HG03575 (cell line): ENCODE measurements at regions not wholly inside any gene's neighbourhood (a gene's known extent, or its start where the extent isn't known, plus 50 kb on each side); places are given as distances from the start of the nearest gene placed in this dataset.

Source experiments
- ATAC-seq: cut with Tn5 transposase; IDR thresholded peaks from one replicate; pipeline ENCODE4 v1.9.1; 2021; ENCODE audit not compliant: unreplicated experiment, insufficient number of reproducible peaks, low FRiP score; ENCODE audit errors: extremely low read depth

- ATAC-seq = no peak
These were observed 756.3 kb downstream of the VGLL3 start for GRCh38 chr3:86234506-86235254.

DNA sequence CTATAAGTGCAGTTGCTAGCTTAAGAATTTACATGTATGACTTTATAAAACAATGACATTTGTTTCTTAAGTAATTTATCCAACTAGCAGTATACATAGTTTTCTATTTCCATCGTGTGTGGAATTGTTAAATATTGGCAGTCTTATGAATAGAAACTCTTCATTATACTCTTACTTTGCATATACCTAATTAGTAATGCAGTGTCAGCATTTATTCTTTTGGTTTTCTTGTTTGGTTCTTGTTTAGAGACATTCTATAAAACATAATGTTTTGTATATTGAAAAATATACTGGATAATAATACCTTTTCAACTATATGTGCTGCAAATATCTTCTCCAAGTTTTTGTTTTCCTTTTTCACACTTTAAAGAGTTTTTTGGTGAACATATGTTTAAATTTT, 760.2 kb downstream of the VGLL3 start:
- no peak for ATAC-seq

- no peak for ATAC-seq
These were observed 761.2 kb downstream of the VGLL3 start for GRCh38 chr3:86229775-86230094.

- ATAC-seq = no peak
These were observed 761.7 kb downstream of the VGLL3 start for GRCh38 chr3:86229086-86229774.

GRCh38 chr3:86228101-86228500, 762.8 kb downstream of the VGLL3 start:
- ATAC-seq = no peak

DNA sequence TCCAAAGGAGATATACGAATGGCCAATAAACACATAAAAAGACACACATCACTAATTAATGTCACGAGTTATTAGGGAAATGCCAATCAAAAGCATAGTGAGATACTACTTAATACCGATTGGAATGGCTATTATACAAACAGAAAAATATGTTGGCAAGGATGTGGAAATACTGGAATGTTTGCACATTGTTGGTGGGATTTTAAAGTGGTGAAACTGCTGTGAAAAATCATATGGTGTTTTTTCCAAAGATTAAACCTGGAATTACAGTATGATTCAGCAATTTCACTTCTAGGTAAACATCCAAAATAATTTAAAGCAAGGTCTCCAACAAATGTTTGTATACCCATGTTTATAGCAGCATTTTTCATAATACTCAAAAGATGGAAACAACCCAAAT, 765.5 kb downstream of the VGLL3 start:
- ATAC-seq = no peak

DNA sequence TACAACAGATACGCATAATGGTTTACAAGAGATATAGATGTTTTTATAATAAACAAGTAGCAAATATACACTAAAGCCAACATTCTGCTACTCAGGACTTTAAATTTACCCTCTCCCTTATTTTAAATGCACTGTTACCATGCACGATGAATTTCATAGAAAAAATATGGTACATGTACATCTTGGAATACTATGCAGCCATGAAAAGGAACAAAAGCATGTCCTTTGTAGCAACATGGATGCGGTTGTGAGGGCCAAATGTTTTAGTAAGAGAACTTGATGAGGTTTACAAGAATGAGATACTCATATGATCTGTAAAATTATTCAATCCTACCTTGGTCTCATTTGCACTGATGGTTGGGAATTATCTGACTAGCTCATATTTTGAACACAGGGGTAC, 769.3 kb downstream of the VGLL3 start:
- no peak for ATAC-seq

GRCh38 chr3:86208772-86209171, 782.2 kb downstream of the VGLL3 start:
- ATAC-seq = no peak

DNA sequence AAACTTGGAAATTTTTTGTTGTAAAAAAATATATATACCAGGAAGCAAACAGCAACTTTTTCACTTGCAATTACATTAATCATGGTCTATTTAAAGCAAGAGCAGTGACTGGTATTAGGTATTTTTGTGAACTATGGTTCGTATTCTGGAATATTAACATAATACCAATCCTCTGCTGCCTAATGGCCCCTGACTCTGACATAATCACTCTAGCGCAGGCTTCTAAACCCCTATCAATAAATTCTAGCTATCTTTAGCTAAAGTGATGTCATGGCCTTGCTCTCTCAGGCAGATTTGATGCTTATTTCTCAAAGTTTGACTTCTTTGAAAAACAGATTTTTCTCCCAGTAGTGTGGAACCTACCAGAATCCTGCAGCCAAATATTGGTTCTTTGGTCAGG, 808.3 kb downstream of the VGLL3 start:
- ATAC-seq = no peak

DNA sequence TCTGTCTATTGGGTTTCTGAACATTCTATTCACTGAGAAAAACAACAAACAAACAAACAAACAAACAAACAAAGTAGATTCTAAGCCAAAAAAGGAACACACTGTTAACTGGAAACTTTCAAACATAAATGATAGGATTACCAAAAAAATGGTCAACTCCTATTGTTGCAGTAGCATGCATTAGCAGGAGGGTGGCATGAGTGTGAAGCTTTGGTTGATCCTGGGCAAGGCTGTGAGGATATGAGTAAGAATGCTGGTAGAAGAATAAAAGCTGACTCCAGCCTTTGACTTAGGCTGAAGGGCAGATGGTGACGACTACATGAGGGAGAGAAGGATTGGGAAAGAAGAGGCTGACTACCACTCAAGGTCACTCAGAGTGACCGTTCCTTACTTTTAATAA, 810.3 kb downstream of the VGLL3 start:
- ATAC-seq = no peak

DNA sequence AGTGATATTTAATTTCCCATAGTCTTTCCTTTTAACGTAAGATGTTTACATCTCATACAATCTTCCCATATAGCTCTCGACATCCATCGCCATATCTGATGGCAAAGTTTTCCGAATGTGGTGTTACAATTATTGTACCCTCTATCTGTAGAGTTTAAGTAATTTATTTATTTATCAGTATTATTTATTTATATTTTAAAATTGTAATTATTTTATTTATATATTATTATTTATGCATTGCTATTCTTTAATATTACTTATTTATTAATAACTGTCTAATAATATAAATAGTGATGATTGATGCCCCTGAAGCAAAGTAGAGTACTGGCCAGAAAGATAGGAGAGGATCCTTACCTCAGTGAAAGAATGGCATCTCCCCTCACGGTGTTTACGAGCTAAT, 812.9 kb downstream of the VGLL3 start:
- ATAC-seq = no peak

DNA sequence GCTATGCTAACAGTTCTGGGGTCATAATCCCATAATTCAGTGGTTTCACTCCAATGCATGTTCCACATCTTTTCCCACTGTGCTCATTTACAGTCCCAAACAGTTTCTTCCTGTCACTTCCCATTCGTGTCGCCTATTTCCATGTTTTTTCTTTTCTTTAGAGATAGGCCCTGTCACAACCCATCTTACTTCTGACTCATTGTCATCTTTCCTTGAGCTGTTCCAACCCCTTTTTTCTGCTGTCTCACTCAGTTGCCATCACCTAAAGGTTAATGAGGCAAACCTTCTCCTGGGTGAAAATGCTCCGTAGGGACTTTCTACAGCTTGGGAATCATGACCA, 814.5 kb downstream of the VGLL3 start:
- ATAC-seq = no peak

- ATAC-seq = no peak
These were observed 815.1 kb downstream of the VGLL3 start for GRCh38 chr3:86175593-86176444.

- no peak for ATAC-seq
These were observed 815.9 kb downstream of the VGLL3 start for GRCh38 chr3:86175051-86175536.

DNA sequence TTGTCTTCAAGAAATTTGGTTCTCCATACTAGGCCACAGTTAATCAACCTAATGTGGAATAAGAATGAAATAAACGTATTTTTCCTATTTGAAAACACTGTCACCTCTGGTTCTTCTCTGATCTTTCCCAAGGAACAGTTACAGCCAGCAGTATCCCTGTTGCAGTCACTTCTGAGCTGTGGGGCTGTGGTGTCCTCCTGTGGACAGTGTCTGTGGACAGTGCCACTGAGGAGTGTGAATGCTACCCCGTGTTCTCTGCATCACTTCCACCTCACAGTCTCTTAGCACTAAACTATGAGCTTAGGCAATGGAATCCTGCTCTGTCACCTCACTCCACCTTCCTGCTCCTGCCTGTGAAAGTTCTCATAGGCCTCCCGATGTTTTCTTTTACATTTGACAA, 817.5 kb downstream of the VGLL3 start:
- ATAC-seq = no peak

GRCh38 chr3:86168512-86168911, 822.4 kb downstream of the VGLL3 start:
- no peak for ATAC-seq

DNA sequence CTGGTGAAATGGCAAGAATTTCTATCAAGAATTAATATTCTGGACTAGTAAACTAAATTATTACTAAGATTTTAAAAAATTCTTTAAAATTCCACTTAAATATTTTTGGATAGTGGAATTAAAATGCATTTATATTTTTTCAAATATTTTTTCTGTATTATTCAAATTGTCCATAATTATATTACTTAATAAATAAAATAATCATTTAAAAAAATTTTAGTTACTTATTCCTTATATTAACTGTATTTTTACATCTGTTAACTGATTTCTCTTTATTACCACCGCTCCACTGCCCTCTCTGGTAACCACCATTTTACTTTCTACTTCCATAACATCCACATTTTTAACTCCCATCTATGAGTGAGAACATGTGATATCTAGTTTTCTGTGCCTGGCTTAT, 828.4 kb downstream of the VGLL3 start:
- ATAC-seq = no peak

DNA sequence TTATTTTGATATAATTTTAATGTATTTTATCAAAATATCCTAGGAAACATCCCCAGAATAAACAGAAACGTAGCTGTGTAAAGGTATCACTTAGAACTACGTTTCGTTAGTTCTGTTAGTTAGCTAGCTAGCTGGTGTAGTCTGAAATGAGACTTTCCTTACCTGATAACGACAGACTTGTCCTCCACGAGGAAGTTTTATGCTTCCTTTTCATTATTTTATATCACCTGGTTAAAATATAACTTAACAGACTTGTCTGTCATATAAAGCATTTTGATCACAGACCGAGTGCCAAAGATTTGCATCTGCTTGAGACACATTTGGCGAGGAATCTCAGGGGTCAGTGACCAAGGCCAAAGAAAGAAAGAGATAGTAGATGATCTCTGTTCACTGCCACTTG, 829.5 kb downstream of the VGLL3 start:
- no peak for ATAC-seq

GRCh38 chr3:86152620-86153019, 838.3 kb downstream of the VGLL3 start:
- ATAC-seq = no peak

GRCh38 chr3:86149054-86149453, 841.9 kb downstream of the VGLL3 start:
- ATAC-seq = no peak
